Suprapubic skin (tissue), 4 donors: ENCODE measurements at regions not wholly inside any gene's neighbourhood (a gene's known extent, or its start where the extent isn't known, plus 50 kb on each side); places are given as distances from the start of the nearest gene placed in this dataset.

ENCODE experiments used
- DNase-seq, 2 donors: peaks; one replicate each; pipeline ENCODE4 v3.0.0-alpha.2; 2019; ENCODE audit warnings: low spot score in 2 of 2
- H3K27ac ChIP-seq: fragments of 200-600 bp; sonication (generic); one replicate; pipeline ENCODE4 v1.5.1; 2019
- H3K27me3 ChIP-seq: fragments of 200-600 bp; sonication (generic); one replicate; pipeline ENCODE4 v1.5.1; 2019
- H3K36me3 ChIP-seq: fragments of 200-600 bp; sonication (generic); one replicate; pipeline ENCODE4 v1.5.1; 2019
- H3K4me1 ChIP-seq: fragments of 200-600 bp; sonication (generic); one replicate; pipeline ENCODE4 v1.5.1; 2019
- H3K4me3 ChIP-seq: fragments of 200-600 bp; sonication (generic); one replicate; pipeline ENCODE4 v1.5.1; 2019; ENCODE audit warnings: mild to moderate bottlenecking
- H3K9me3 ChIP-seq: fragments of 200-600 bp; sonication (generic); one replicate; pipeline ENCODE4 v1.5.1; 2019
- CTCF ChIP-seq, 2 donors: fragments of 200-600 bp in 1 of 2; fragments of 450-650 bp in 1 of 2; sonication (generic) in 1 of 2; IDR thresholded peaks; one replicate each; pipeline ENCODE4 v1.5.1; 2016 to 2019; ENCODE audit warnings: antibody characterized with exemption in 2 of 2, mild to moderate bottlenecking in 1 of 2, moderate library complexity in 1 of 2
- EP300 ChIP-seq: sonication (generic); formaldehyde crosslinking; IDR thresholded peaks from one replicate; pipeline ENCODE4 v1.6.1; 2017; ENCODE audit warnings: antibody characterized with exemption
- POLR2A ChIP-seq, 2 donors: fragments of 450-650 bp; IDR thresholded peaks; one replicate each; pipeline ENCODE4 v1.6.1; 2017; ENCODE audit warnings: antibody characterized with exemption in 2 of 2, mild to moderate bottlenecking in 2 of 2, moderate library complexity in 2 of 2
- POLR2AphosphoS5 ChIP-seq, 3 donors: sonication (generic); formaldehyde crosslinking; IDR thresholded peaks; one replicate each; pipeline ENCODE4 v1.6.1; 2017; ENCODE audit warnings: antibody characterized with exemption in 3 of 3
- WGBS: methylation state at CpG from one replicate; pipeline ENCODE4 v1.1.5; 2018; 5-methylcytosine and 5-hydroxymethylcytosine counted together

- no peak for TF ChIP-seq POLR2AphosphoS5 (IDR thresholded peaks at IDR 0.05)
- TF ChIP-seq POLR2A (IDR thresholded peaks at IDR 0.05), result no peak
- TF ChIP-seq EP300, result no peak
- no peak for TF ChIP-seq CTCF (IDR thresholded peaks at IDR 0.05)
- 72% methylated on average over 7 of the region's 7 CpGs for WGBS
- Histone ChIP-seq H3K4me1 (no peaks in the 10 kb centered on the region), H3K9me3 (no peaks in the 10 kb centered on the region), H3K36me3 (no peaks in the 10 kb centered on the region), H3K27ac (no peak overlapping the region), H3K27me3 (peaks cover 9% of the 10 kb centered on the region), H3K4me3 (no peak overlapping the region)
- DNase-seq, result no peak
Observed at GRCh38 chr1:29984862-29985605, 738.4 kb downstream of the MATN1 start.

GRCh38 chr1:29984166-29984861 is 739.1 kb downstream of the MATN1 start:
- TF ChIP-seq CTCF (IDR thresholded peaks at IDR 0.05) (no peak), EP300 (no peak), POLR2A (IDR thresholded peaks at IDR 0.05) (no peak), POLR2AphosphoS5 (IDR thresholded peaks at IDR 0.05) (no peak)
- Histone ChIP-seq H3K4me3 (no peak overlapping the region), H3K27ac (no peak overlapping the region), H3K36me3 (no peaks in the 10 kb centered on the region), H3K4me1 (no peaks in the 10 kb centered on the region), H3K9me3 (no peaks in the 10 kb centered on the region), H3K27me3 (peaks cover 9% of the 10 kb centered on the region)
- no peak for DNase-seq
- WGBS, result 56% methylated on average over 11 of the region's 11 CpGs

- WGBS, result 82% methylated on average over 7 of the region's 7 CpGs
- H3K27ac ChIP-seq, result no peak overlapping the region
- no peaks in the 10 kb centered on the region for H3K9me3 ChIP-seq
- no peak overlapping the region for H3K4me3 ChIP-seq
- no peaks in the 10 kb centered on the region for H3K4me1 ChIP-seq
- peaks cover 9% of the 10 kb centered on the region for H3K27me3 ChIP-seq
- no peaks in the 10 kb centered on the region for H3K36me3 ChIP-seq
- DNase-seq, result no peak
- no peak for TF ChIP-seq CTCF (IDR thresholded peaks at IDR 0.05)
- no peak for TF ChIP-seq EP300
- TF ChIP-seq POLR2A (IDR thresholded peaks at IDR 0.05), result no peak
- TF ChIP-seq POLR2AphosphoS5 (IDR thresholded peaks at IDR 0.05), result no peak
Observed at GRCh38 chr1:29983321-29983720, 740.1 kb downstream of the MATN1 start.

- no peaks in the 10 kb centered on the region for H3K9me3 ChIP-seq
- peaks cover 9% of the 10 kb centered on the region for H3K27me3 ChIP-seq
- no peaks in the 10 kb centered on the region for H3K4me1 ChIP-seq
- no peak overlapping the region for H3K27ac ChIP-seq
- no peaks in the 10 kb centered on the region for H3K36me3 ChIP-seq
- no peak for TF ChIP-seq POLR2A (IDR thresholded peaks at IDR 0.05)
- no peak for TF ChIP-seq EP300
- TF ChIP-seq CTCF (IDR thresholded peaks at IDR 0.05), result no peak
- TF ChIP-seq POLR2AphosphoS5 (IDR thresholded peaks at IDR 0.05), result no peak
- H3K4me3 ChIP-seq, result no peak overlapping the region
- DNase-seq, result no peak
- WGBS, result 88% methylated on average over 4 of the region's 5 CpGs
Observed at GRCh38 chr1:29981586-29982239, 741.7 kb downstream of the MATN1 start.

GRCh38 chr1:29977550-29977949 is 741.2 kb downstream of the PTPRU start:
- no peaks in the 10 kb centered on the region for H3K36me3 ChIP-seq
- 76% methylated on average over 4 of the region's 4 CpGs for WGBS
- TF ChIP-seq EP300 (no peak), POLR2A (IDR thresholded peaks at IDR 0.05) (no peak)
- H3K4me3 ChIP-seq, result no peak overlapping the region
- no peak for DNase-seq
- H3K27me3 ChIP-seq, result peaks cover 9% of the 10 kb centered on the region
- no peaks in the 10 kb centered on the region for H3K4me1 ChIP-seq
- H3K27ac ChIP-seq, result no peak overlapping the region
- H3K9me3 ChIP-seq, result no peaks in the 10 kb centered on the region
